Caki2 (cell line): ENCODE measurements at regions not wholly inside any gene's neighbourhood (a gene's known extent, or its start where the extent isn't known, plus 50 kb on each side); places are given as distances from the start of the nearest gene placed in this dataset.
"Not testable (repeated sequence)": the region's sequence is repeated elsewhere in the genome, so short reads cannot be mapped to it uniquely, and the experiment has no call there.

Experiments
- DNase-seq: peaks from one replicate; pipeline ENCODE4 v3.0.0-alpha.2; 2015; ENCODE audit warnings: low read depth
- in situ Hi-C: cut with HindIII; loops from 2 replicates; pipeline ENCODE4 v1.10.0; 2016; ENCODE audit warnings: low sequenced_read_pairs, low pct_unique_long_range_greater_than_20kb, mixed read lengths

DNA sequence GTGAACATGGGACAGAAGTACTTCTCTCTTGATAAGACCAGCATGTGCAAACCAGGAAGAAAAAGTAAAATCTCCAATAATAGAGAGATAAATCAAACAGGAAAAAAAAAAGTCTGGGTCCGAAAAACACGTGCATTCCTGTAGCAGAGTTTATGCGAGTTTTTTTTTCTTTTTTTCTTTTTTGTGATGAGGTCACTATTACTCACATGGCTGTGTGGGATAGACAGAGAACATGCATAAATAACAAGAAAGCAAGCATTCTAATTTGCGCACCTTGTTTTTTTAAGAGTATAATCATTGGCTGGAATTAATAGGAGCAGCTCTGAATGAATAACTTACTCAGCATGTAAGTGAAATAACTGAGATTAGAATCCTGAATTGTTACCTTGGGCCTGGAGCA, 91.9 kb upstream of the CPM start:
- in situ Hi-C loops, result no loop called here
- peak; percentile 90 for DNase-seq

GRCh38 chr12:69026336-69026735, 93.4 kb upstream of the CPM start:
- in situ Hi-C loops, result no loop called here
- DNase-seq, result no peak

GRCh38 chr12:69027411-69027881, 94.5 kb upstream of the CPM start:
- DNase-seq, result no peak
- in situ Hi-C loops, result no loop called here

- no peak for DNase-seq
- in situ Hi-C loops, result no loop called here
Measured at GRCh38 chr12:69028941-69029729, 96.2 kb upstream of the CPM start.

DNA sequence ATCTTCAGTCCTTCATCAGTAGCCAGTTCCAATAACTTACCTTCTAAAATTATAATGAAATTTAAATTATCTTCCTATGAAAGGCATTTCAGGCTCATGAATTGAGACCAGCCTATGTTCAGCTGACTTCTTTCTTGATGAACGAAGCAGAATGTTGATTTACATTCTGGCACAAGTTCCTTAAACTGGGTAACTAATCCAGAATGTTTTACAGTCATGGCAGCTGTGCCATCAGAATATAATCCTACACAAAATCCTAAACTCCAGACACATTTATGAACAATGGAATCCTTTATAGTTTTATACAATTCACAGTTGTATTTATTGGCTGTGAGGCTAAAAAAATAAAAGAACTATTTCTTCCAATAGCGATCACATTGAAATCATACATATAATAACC, 97.3 kb upstream of the CPM start:
- no peak for DNase-seq

GRCh38 chr12:69036533-69036932, 103.6 kb upstream of the CPM start:
- no peak for DNase-seq
- in situ Hi-C loops, result loop anchor here (10.0 kb wide), 1 partner anchor 72 kb away; no protein-coding TSS in a partner anchor

More for the DNA sequence above, 97.3 kb upstream of the CPM start:
- in situ Hi-C loops, result loop anchor here (10.0 kb wide), 1 partner anchor 66 kb away; no protein-coding TSS in a partner anchor

GRCh38 chr12:69036999-69037398, 104.0 kb upstream of the CPM start:
- in situ Hi-C loops, result loop anchor here (10.0 kb wide), 1 partner anchor 72 kb away; no protein-coding TSS in a partner anchor
- DNase-seq, result no peak

- no peak for DNase-seq
- in situ Hi-C loops, result loop anchor here (10.0 kb wide), 2 partner anchors 75 to 95 kb away; no protein-coding TSS in a partner anchor
Measured at GRCh38 chr12:69039911-69040310, 106.9 kb upstream of the CPM start.

DNA sequence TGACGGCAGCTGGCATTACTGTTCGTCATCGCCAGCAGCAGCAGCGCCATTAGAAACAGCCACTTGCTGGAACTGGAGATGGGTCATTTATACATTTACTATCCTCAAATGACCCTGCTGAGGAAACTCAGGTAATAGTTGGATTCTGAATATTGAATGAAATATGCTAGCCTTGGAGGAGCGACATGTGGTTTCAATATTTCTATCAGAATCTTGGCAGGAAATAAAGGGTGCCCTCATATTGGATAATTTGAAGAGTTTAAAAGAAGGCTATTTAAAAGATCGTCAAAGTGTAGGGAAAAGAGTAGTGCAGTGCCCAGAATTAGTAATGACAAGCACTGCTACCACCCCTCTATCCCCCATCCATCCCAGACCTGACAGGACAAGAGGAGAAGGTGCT, 109.6 kb upstream of the CPM start:
- DNase-seq, result no peak
- in situ Hi-C loops, result loop anchor here (10.0 kb wide), 1 partner anchor 98 kb away; no protein-coding TSS in a partner anchor

GRCh38 chr12:69042970-69043369, 110.0 kb upstream of the CPM start:
- in situ Hi-C loops, result loop anchor here (10.0 kb wide), 1 partner anchor 98 kb away; no protein-coding TSS in a partner anchor
- no peak for DNase-seq

DNA sequence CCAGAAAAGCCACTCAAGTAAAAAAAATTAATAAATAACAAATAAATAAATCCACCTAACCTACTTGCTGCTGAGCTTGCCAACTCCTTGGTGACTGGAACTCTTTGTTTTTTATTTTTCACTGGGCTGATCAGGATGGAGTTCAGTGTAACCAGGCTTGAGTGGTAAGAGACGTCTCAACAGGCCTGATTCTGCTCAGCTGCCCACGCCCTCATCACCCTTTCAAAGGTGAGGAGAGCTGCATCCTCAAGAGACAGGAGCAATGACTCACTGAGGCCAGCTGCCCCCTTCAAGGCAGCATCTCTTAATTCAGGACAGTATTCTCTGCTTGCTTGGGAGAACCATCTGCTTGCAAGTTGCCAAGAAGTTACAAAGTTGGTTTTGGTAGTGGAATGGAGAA, 111.9 kb upstream of the CPM start:
- no peak for DNase-seq
- in situ Hi-C loops, result loop anchor here (10.0 kb wide), 1 partner anchor 100 kb away; no protein-coding TSS in a partner anchor

GRCh38 chr12:69045430-69045829, 112.5 kb upstream of the CPM start:
- in situ Hi-C loops, result loop anchor here (10.0 kb wide), 1 partner anchor 101 kb away; no protein-coding TSS in a partner anchor
- no peak for DNase-seq

DNA sequence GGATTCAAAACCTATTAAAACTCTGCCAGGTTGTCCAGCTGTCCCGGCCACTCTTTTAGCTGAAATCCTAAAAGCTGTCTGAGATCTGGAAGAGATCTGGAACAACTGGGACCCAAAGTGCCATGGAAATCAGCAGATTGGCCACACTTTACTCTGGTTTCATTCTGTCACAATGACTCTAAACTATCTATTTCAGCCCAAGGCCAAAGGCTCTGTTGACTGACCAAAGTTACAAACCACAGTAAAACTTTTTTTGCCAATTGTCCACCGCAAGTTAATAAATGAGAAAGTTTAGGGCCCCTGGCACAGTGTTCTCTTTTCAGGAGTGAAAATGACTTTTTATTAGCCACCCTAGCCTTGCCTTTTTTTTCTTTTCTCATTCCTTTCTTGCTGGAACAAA, 113.4 kb upstream of the CPM start:
- no peak for DNase-seq
- in situ Hi-C loops, result loop anchor here (10.0 kb wide), 1 partner anchor 102 kb away; no protein-coding TSS in a partner anchor

DNA sequence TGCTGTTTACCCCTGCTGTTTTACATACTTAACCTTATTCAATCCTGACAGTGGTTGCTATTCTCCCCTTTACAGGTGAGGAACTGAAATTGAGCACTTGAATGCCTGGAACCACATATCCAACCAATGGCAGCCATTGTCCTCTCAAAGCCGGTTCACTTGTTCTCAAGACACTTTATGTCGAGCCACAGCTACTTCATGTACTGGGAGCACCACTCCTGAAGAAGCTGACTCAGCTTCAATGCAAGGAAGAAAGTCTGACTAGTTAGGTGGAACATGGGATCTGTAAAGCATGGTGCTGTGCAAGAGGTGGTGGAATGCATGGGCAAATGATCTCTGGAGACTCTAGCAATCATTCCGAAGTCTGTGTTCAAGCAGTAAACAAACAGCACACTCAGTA, 113.9 kb upstream of the CPM start:
- no peak for DNase-seq
- in situ Hi-C loops, result loop anchor here (10.0 kb wide), 1 partner anchor 102 kb away; no protein-coding TSS in a partner anchor

DNA sequence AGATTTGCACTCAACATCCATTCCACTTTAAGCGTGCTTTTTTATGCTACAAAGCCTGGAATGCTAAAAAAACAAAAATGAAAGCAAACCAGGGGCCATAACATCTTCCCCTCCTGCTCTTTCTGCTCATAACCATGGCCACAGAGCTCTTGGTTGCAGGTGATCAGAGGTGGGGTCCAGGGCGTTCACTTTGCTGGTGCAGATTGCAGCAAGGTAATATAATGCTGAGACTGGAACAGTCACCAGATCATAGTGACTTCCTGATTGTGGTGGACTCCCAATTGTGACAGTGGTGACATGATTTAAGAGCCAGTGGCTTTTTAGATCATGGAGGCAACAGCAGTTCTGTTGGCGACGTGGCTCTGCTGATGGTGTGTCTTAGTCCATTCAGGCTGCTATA, 115.0 kb upstream of the CPM start:
- in situ Hi-C loops, result loop anchor here (10.0 kb wide), 1 partner anchor 103 kb away; no protein-coding TSS in a partner anchor
- DNase-seq, result no peak

DNA sequence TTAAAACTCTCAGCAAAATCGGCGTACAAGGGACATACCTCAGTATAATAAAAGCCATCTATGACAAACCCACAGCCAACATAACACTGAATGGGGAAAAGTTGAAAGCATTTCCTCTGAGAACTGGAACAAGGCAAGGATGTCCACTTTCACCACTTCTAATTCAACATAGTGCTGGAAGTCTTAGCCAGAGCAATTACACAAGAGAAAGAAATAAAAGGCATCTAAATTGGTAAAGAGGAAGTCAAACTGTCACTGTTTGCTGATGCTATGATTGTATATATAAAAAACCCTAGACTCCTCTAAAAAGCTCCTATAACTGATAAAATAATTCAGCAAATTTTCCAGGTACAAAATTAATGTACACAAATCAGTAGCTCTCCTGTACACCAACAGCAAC, 116.9 kb upstream of the CPM start:
- in situ Hi-C loops, result loop anchor here (10.0 kb wide), 1 partner anchor 105 kb away; no protein-coding TSS in a partner anchor
- DNase-seq, result not testable (repeated sequence)

GRCh38 chr12:69052613-69053408, 119.8 kb upstream of the CPM start:
- peak; percentile 97 for DNase-seq
- in situ Hi-C loops, result no loop called here

GRCh38 chr12:69054343-69055056, 121.5 kb upstream of the CPM start:
- in situ Hi-C loops, result no loop called here
- no peak for DNase-seq
